GM12891 (cell line): ENCODE measurements at regions not wholly inside any gene's neighbourhood (a gene's known extent, or its start where the extent isn't known, plus 50 kb on each side); places are given as distances from the start of the nearest gene placed in this dataset.

Experiments
- POLR2A ChIP-seq: IDR thresholded peaks from 2 replicates; pipeline ENCODE4 v1.6.1; 2011; ENCODE audit warnings: low read depth, low read length, control low read depth
- POLR2AphosphoS5 ChIP-seq: IDR thresholded peaks from 2 replicates; pipeline ENCODE4 v1.6.1; 2011; ENCODE audit warnings: low read depth, low read length, control low read depth
- POU2F2 ChIP-seq: IDR thresholded peaks from 2 replicates; pipeline ENCODE4 v1.6.1; 2011; ENCODE audit warnings: low read depth, mild to moderate bottlenecking, control low read depth, low read length, moderate library complexity

DNA sequence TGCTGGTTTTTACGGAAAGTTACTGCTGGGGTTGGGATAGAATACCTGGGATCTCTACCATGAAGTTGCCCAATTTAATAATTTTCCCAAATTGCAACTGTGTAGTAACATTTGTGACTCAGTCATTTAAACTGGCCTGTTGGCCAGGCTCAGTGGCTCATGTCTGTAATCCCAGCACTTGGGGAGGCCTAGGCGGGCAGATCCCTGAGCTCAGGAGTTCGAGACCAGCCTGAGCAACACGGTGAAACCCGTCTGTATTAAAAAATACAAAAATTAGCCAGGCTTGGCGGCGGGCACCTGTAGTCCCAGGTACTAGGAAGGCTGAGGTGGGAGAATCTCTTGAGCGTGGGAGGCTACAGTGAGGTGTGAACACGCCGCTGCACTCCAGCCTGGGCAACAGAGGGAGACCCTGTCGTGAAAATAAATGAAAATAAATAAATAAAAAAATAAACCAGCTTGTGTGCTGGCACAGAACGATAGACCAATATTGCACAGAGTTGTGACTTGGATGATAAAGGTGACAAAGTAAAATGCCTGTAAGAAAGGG, 160.7 kb upstream of the ZNF608 start:
- TF ChIP-seq POLR2AphosphoS5 (no peak), POLR2A (no peak), POU2F2 (no peak)
